Activated CD8-positive, alpha-beta memory T cell treated with anti-CD3 and anti-CD28 coated beads, Interleukin-2, amount 50 U/mL, for 24 hours (primary cell): ENCODE measurements at regions not wholly inside any gene's neighbourhood (a gene's known extent, or its start where the extent isn't known, plus 50 kb on each side); places are given as distances from the start of the nearest gene placed in this dataset.

Source experiments
- DNase-seq: peaks from one replicate; pipeline ENCODE4 v3.0.0-alpha.2; 2020; ENCODE audit errors: extremely low read depth

DNA sequence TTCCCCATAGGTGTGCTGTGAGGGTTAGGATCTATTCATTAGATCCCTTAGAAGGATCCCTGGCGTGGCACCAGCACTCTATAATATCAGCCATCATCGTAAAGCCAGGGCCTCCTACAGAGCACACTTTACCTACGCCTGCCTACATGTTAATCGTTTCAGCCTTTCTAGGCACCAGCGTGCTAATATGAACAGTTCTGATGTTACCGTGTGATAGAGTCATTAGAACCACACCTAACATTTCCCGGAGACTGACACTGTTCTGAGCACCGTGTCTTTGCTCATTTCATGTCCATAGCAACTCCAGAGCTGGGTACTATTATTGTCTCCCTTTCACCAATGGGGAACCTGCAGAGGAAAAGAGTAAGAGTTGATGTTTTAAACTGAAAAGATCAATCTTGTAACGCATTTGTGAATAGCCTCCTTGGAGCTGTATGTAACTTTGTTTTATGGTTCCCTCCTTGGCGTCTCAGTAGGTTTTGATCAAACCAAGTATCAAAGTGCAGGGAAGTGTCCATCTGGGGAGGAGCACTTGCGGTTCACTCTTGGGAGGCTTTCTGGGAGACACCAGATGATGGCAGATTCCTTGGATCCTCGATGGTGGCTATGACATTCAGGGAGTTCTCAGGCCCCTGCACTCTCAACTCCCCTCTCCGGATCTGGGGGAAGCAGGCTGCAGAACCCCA is 73.8 kb upstream of the KCNG1 start:
- no peak for DNase-seq

DNA sequence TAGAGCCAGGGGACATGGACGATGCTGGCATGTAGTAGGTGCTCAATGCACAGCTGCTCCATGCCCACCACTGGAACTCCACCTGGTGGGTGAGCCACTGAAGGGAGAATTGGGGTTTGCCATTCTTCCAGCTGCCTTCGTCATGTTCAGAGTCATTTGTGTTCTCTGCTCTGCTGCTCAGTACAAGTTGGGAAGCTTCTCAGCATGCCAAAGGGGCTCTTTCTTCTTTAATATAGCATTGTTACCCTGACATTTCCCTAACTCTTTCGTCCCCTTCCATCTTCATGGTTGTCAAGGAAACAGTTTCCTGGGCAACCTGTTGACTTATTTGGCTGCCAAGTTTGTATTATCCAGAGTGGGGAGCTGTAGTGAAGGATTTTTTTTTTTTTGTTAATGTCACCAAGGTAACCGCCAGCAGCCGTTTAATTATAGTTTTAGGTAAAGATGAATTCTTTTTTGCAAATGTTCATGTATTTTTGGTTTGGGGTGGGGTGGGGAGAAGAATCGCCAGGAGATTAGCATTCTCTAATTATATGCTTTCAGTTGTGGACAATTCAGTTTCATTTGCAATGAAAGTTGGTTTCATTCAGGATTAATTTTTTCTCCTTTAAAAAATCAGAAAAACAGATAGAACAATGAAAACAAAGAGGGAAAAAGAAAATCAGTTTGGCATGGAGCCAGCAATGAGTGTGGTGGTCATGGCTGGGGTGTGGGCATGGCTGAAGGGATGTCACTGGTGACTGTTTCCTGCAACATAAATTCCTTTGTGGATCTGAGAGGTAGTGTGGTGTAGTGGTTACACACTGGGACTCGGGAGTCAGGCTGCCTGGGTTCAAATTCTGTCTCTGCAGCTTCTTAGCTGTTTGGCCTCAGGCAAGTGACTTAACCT is 73.0 kb upstream of the KCNG1 start:
- DNase-seq, result no peak

DNA sequence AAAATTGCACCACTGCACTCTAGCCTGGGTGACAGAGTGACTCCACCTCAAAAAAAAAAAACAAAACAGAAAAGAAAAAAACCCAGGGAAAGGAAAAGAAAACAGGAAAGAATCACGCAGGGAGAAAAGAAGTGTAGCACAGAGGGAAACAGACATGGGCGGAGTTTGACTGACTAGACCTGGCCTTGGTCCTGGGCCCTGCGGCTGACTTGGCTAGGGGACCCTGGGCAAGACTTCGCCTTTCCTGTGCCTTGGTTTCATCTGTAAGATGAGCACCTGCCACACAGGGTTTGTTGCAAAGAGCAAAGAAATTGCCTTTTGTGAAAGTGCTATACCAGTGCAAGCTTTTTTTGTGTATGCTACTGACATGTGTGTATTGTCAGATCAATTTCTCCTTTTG is 71.3 kb upstream of the KCNG1 start:
- no peak for DNase-seq

DNA sequence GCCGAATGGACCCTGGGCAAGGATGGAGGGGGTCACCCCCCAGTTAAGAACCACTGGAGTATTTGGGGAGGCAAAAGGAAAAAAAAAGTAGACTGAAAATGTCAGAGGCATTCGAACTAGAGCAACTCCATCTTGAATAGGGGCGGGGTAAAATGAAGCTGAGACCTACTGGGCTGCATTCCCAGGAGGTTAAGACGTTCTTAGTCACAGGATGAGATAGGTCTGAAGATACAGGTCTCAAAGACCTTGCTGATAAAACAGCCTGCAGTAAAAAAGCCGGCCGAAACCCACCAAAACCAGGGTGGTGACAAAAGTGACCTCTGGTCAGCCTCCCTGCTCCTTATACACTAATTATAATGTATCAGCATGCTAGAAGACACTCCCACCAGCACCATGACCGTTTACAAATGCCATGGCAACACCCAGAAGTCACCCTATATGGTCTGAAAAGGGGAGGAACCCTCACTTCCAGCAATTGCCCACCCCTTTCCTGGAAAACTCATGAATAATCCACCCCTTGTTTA is 70.4 kb upstream of the KCNG1 start:
- no peak for DNase-seq

DNA sequence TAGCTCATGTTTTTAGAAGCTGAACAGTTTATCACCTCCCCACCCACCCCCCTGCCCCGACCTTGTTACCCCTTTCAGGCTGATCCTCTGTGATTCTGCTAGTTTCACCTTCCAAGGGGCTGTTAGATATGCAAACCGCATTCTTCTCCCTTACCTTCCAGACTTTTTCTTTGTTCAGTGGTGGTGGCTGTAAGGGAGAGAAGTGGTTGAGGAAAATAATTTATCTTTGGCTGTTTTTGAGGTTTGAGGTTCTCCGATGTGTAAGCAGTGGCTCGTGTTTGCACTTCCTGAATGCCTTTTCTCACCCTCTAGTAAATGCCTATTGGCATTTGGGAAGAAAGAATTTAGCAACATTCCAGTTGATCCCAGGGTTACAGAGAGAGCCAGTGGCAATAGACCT is 69.4 kb upstream of the KCNG1 start:
- no peak for DNase-seq

DNA sequence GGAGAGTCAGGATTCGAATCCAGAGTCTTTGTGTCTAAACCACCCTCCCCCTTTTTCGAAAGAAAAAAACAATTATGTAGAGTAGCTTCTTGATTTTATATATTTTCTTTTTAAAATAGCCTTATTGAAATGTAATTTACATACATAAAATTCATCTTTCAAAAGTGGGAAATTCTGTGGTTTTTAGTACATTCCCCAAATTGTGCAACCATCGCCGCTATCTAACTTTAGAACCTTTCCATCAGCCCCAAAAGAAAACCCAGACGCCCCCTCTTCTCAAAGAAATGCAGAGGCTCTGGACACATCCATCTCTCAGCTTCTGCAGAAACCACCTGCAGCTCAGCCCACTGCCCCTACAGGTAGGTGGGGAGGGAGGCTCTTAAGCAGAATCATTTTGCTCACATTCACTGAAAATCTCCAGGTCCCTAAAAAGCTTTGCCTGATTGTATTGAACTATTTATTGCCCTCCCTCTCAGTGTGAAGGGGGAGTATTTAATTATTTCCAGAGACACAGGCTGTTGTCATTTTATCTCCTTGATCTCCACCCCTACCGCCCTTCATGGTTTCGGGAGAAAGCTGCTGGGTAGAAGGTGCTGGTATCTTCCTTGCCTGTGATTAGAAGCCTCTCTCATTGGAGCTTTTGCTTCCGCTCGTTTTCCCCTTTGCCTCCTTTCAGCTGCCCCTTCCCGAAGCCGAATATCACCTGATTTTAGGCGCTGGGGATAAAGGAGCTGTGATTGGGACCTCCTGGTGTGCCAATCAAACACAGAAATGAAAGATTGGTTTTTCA is 68.7 kb upstream of the KCNG1 start:
- no peak for DNase-seq

DNA sequence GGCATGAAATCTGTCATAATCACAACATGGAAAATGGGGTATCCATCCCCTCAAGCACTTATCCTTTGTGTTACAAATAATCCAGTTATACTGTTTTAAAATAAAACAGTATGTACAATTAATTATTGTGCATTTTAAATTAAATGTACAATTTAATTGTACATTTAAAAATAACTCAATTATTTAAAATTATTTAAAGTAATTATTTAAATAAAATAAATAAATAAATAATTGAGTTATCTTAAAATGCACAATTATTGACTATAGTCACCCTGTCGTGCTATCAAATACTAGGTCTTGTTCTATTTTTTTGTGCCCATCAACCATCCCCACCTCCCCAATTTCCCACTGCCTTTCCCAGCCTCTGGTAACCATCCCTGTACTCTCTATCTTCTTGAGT is 66.9 kb upstream of the KCNG1 start:
- no peak for DNase-seq

DNA sequence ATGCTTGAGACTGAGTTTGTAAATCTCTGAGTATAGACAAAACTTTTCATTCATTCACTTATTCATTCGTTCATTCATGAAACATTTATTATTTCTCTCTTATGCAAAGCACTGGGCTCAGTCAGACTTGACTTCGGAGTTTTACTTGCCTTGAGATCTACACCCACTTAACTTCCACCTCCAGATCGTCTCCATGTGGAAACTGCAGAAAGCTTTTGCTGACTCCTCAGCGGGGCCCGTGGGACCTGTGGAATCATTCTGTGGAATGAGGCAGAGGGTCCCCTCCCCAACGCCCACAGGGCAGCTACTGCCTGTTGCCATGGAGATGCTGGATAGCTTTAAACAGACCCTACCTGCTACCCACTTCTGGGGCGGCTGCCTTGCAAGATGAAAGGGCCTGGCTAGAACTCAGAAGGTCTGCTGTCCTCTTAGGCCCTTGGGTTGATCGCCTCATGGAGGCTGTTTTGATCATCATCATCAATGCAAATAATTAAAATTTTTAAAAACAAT is 66.4 kb upstream of the KCNG1 start:
- DNase-seq, result no peak

DNA sequence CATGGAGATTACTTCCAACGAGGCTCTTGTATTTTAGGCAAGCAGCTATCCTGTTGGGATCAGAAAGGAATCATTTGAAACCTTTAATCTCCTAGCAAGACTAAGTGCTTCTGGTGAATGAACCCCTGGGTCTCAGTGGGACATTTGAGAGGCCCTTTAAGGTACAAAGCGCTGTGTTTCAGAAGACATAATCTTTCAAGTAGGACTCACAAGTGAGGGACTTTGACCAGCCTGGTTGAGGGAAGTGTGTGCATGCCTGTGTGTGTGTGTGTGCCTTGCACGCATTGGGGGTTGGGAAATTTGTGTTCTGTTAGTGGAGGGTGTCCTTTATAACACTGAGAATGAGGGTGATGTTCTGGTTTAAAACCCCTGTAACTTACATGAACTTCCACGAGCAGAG is 64.4 kb upstream of the KCNG1 start:
- no peak for DNase-seq

DNA sequence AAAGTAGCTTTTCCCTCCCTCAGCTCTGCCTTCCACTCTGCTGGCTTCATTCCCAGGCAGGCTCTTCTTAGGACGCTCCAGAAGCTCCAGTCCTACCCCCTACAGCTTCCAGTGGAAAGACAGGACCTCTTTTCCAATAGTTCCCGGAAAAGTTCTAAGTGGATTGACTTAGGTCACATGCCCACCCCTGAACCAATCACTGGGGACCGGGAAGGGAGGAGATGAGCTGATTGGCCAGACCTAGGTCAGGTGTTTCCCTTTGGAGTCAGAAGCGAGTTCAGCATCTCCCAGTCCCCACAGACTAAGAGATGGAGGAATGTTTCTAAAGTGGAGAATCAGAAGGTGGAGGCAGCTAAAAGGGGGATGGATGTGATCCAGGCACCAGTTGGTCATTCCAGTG is 62.9 kb upstream of the KCNG1 start:
- no peak for DNase-seq

DNA sequence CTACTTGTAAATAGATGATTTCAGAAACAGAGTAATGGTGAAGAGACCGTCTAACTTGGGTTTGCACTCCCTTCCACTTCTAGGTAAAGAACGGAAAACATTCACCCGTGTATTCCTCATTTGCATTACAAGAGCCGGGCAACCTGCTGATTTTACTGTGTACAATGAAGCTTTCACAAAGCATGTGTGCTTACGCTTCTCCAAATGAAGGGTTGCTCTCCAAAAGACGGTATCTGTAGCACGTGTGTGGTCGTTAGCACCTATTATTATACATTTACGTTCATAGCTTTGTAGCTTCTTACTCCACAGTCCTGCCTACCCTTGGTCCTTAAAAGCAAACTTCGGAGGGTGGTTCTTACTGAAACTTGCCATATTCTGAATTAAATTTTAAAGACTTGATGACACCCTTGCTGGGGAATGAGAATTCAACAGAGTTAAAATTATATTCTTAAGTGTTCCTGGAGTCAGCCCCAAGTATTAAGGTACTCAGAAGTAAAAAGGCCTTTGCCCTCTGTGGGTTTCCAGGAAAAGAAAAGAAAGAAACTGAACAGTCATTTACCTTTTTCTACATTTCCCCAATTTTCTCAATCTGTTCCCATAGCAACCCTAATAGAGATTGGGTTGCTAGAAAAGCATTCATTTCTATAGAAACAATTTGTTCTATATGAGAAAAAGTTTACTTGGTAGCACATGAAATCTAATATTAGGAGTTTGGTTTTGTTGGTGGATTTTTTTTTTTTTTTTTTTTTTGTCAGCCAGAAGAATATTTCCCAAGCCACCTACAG is 61.9 kb upstream of the KCNG1 start:
- DNase-seq, result no peak

DNA sequence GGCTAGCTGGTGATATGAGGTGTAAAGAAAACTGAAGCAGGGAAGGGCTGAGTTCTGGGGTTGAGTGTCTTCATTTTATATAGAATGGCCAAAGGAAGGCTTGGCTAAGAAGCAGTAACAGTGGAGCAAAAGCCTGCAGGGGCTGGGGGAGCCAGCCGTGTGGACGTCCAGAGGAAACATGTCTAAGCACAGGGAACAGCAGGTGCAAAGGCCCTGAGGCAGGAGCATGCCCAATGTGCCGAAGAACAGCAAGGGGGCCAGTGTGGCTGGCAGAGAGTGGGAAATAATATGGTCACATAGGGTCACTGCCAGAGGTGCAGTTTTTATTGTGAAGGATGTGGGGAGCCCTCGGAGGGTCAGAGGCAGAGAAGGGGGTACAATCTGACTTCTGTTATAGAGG is 60.5 kb upstream of the KCNG1 start:
- no peak for DNase-seq

DNA sequence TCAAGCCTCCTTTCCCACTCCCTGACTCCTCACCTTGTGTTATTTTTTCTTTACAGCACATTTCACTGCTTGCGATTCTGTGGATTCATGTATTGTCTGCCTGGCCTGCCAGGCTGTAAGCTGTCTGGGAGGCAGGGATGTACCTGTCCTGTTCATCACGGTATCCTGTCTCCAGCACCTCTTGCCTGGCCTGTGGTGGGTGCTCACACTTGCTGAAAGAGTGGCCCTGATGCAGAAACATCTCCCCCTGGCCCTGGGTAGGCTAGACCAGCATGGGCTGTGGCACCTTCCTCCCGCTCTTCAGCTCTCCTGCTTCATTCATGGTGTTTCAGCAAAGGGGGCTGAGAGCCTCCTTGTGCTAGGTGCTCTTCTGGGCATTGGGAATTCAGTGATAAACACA is 60.1 kb upstream of the KCNG1 start:
- DNase-seq, result no peak

DNA sequence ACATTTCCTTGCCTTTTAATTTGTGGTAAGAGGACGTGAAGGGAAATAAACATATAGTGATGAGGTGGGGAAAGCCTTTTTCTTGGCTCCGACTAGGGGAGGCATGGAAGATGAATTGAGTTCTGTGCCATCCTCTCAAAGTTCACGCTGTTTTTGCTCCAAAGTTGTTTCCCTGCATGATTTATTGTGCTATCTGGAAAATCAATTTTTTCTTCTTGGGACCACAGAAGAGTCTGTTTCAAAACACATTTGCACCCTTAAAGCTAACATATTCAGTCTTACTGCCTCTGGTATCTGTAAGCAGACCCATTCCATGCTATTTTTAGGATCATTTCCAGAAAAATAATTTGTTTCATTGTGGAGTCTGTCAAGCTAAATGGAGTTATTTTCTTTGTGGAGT is 57.6 kb upstream of the KCNG1 start:
- no peak for DNase-seq

DNA sequence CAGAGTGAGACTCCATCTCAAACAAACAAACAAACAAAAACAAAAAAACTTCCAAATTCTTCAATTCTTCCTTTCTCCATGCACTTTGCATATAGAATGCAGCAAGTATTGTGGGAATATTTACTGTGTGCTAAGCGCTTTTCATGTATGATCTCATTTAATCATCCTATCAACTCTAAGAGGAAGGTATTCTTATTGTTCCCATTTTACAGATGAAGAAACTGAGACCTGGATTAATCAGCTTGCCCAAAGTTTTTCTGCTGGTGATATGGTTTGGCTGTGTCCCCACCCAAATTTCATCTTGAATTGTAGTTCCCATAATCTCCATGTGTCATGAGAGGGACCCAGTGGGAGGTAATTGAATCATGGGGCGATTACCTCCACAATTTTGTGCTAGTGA is 56.6 kb upstream of the KCNG1 start:
- no peak for DNase-seq

DNA sequence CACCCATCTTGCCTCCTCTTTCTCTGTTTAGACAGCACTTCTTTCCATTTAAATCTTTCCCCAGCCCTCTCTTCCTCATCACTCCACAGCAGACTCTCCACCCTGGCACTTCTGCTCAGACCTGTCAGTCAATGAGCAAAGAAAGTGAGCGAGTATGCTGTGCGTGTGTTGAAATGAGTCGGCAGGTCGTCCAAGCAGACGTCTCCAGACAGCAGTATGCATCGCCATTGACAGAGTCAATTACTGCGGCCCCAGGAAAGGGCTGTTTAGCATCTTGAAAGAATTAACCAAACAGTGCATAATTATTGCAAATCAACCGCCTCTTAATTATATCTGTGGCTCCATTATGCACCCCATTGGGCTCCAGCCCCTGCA is 54.8 kb upstream of the KCNG1 start:
- DNase-seq, result no peak

DNA sequence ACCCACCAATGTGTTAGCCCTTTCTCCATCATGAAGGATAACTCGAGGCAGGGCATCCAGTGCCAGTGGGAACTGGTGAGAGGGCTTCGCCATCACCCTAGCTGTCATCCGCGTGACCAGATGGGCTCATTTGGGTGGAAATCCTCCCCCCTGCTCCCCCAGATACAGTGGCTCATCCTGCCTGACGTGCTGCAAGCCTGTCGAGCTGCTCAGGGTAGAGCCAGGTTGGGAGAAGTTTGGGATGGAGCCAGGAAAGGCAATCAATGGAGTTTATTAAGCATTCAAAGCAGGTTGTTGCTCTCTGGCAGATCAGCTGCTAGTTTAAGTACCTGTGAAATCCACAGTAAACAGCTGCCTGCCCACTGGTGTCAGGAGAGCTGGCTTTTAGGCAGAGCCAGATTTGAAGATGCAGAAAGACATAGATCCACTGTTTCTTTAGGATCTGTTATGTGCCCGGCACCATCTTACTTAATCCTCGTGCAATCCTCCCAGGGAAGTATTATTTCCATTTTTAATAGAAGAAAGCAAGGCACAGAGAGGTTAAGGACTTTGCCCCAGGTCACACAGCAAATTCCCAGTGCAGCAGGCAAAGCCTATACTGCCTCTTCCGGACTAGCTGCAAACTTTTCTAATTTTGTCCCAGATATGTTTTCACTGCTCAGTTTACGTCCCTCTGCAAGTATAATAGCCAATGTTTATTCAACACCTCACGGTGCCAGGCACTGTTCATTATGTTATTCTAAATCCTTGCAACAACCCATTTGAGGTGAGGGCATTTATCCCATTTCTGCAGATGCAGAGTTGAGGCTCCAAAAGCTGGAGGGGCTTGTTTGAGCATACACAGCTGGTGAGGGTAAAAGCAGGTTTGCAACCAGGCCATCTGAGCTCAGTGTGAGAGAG is 54.1 kb upstream of the KCNG1 start:
- no peak for DNase-seq

DNA sequence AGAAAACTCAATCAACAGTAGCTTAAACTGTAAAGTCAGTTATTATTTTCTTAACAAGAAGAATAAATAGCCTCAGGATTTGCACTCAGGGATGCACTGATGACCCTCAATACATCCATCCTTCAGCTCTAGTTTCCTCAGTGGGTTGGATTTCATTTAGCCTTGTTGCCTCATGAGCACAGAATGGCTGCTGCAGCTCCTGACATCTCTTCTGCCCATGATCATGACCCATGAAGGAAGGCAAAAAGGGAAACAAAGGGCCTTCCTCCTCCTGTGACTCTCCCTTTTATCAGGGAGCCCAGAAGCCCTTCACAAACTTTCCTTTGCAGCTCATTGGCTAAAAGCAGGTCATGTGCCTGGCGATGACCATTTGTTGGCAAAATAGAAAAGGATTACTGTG is 51.2 kb upstream of the KCNG1 start:
- DNase-seq, result no peak
